ENCODE measurements at regions not wholly inside any gene's neighbourhood (a gene's known extent, or its start where the extent isn't known, plus 50 kb on each side); places are given as distances from the start of the nearest gene placed in this dataset.

DNA sequence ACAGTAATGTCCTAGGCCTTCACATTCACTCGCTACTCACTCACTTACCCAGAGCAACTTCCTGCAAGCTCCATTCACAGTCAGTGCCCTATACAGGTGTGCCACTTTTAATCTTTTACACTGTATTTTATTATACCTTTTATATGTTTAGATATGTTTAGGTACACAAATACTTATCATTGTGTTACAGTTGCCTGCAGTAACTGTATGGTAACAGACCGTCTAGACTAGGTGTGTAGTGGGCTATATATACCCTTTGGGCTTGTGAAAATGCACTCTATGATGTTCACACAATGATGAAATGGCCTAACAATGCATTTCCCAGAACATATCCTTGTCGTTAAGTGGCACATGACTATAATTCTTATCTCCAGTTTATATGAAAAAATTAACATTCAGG, 204.5 kb upstream of the HMCN1 start:
- TF ChIP-seq CTCF (IDR thresholded peaks at IDR 0.05) (no peak), POLR2A (IDR thresholded peaks at IDR 0.05) (no peak), POLR2AphosphoS5 (IDR thresholded peaks at IDR 0.05) (no peak)

Data from sigmoid colon (tissue), 4 donors.